Hepatocyte (in vitro differentiated cells): ENCODE measurements at regions not wholly inside any gene's neighbourhood (a gene's known extent, or its start where the extent isn't known, plus 50 kb on each side); places are given as distances from the start of the nearest gene placed in this dataset.

Experiments
- DNase-seq: peaks from one replicate; pipeline ENCODE4 v3.0.0-alpha.2; 2016; ENCODE audit warnings: low spot score
- H2AFZ ChIP-seq: fragments of 200-600 bp; sonication (generic); 2 replicates; pipeline ENCODE4 v1.6.0; 2016; ENCODE audit warnings: antibody characterized with exemption, mild to moderate bottlenecking
- H3K27ac ChIP-seq: fragments of 200-600 bp; sonication (generic); 2 replicates; pipeline ENCODE4 v1.5.1; 2016; ENCODE audit warnings: mild to moderate bottlenecking
- H3K27me3 ChIP-seq: fragments of 200-600 bp; sonication (generic); 2 replicates; pipeline ENCODE4 v1.6.1; 2016
- H3K36me3 ChIP-seq: fragments of 200-600 bp; sonication (generic); replicated peaks from 2 replicates; pipeline ENCODE4 v1.5.1; 2016; ENCODE audit warnings: low read depth; ENCODE audit not compliant: insufficient read depth
- H3K4me1 ChIP-seq: fragments of 200-600 bp; sonication (generic); 2 replicates; pipeline ENCODE4 v1.5.1; 2016; ENCODE audit warnings: mild to moderate bottlenecking, moderate library complexity; ENCODE audit not compliant: insufficient read depth
- H3K4me2 ChIP-seq: fragments of 200-600 bp; sonication (generic); 2 replicates; pipeline ENCODE4 v1.6.0; 2016
- H3K4me3 ChIP-seq: fragments of 200-600 bp; sonication (generic); 2 replicates; pipeline ENCODE4 v1.5.1; 2016; ENCODE audit warnings: mild to moderate bottlenecking
- H3K79me2 ChIP-seq: fragments of 200-600 bp; sonication (generic); 2 replicates; pipeline ENCODE4 v1.6.0; 2017; ENCODE audit warnings: mild to moderate bottlenecking
- H3K9me2 ChIP-seq: fragments of 200-600 bp; sonication (generic); replicated peaks from 2 replicates; pipeline ENCODE4 v1.6.0; 2017; ENCODE audit warnings: mild to moderate bottlenecking; ENCODE audit not compliant: insufficient read depth
- H3K9me3 ChIP-seq: fragments of 200-600 bp; sonication (generic); 2 replicates; pipeline ENCODE4 v1.5.1; 2016; ENCODE audit warnings: low read depth, mild to moderate bottlenecking
- H4K20me1 ChIP-seq: fragments of 200-600 bp; sonication (generic); 2 replicates; pipeline ENCODE4 v1.6.0; 2016; ENCODE audit warnings: mild to moderate bottlenecking; ENCODE audit not compliant: insufficient read depth, poor library complexity, severe bottlenecking
- EZH2 ChIP-seq: fragments of 200-600 bp; sonication (generic); IDR thresholded peaks from 2 replicates; pipeline ENCODE4 v1.6.1; 2016; ENCODE audit warnings: antibody characterized with exemption, mild to moderate bottlenecking, borderline replicate concordance
- EZH2phosphoT487 ChIP-seq: fragments of 200-600 bp; sonication (generic); IDR thresholded peaks from one replicate; pipeline ENCODE4 v1.6.1; 2018; ENCODE audit warnings: antibody characterized with exemption, mild to moderate bottlenecking, low read depth, moderate library complexity; ENCODE audit not compliant: unreplicated experiment, severe bottlenecking
- WGBS: methylation state at CpG from one replicate; pipeline ENCODE4 v1.1.6; 2016; ENCODE audit warnings: low lambda C conversion rate; ENCODE audit errors: missing lambda C conversion rate; 5-methylcytosine and 5-hydroxymethylcytosine counted together
- TF ChIP-seq, protein P1 (sequence below): fragments of 200-600 bp; sonication (generic); IDR thresholded peaks from 2 replicates; pipeline ENCODE4 v1.5.1; 2016; ENCODE audit warnings: antibody characterized with exemption, mild to moderate bottlenecking; ENCODE audit not compliant: poor library complexity

DNA sequence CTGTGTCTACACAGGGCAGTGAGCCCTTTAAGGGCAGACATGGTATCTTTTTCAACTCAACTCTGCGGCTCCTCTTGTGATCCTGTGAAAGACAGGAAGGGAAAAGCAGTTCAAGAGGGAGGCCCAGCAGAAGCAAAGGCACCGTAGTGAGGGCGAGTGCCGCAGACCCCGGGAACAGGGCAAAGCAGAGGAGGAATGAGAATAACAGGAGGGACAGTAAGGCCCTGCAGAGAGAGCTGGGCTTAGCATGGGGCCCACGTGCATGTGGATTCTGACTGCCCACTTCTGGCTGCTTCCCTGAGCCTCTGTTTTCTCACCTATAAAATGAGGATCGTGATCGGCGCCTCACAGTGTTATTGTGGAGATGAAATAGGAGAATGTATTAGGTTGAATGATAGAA is 409.3 kb downstream of the PTPRU start:
- Histone ChIP-seq H2AFZ (no peak overlapping the region), H3K27me3 (peaks cover 5% of the 10 kb centered on the region), H3K9me2 (no peaks in the 10 kb centered on the region), H3K4me2 (no peak overlapping the region), H3K4me3 (no peak overlapping the region), H3K36me3 (no peaks in the 10 kb centered on the region), H3K79me2 (no peaks in the 10 kb centered on the region), H3K9me3 (no peaks in the 10 kb centered on the region), H3K27ac (no peak overlapping the region), H3K4me1 (no peaks in the 10 kb centered on the region), H4K20me1 (no peaks in the 10 kb centered on the region)
- no peak for DNase-seq
- TF ChIP-seq, protein P1, sequence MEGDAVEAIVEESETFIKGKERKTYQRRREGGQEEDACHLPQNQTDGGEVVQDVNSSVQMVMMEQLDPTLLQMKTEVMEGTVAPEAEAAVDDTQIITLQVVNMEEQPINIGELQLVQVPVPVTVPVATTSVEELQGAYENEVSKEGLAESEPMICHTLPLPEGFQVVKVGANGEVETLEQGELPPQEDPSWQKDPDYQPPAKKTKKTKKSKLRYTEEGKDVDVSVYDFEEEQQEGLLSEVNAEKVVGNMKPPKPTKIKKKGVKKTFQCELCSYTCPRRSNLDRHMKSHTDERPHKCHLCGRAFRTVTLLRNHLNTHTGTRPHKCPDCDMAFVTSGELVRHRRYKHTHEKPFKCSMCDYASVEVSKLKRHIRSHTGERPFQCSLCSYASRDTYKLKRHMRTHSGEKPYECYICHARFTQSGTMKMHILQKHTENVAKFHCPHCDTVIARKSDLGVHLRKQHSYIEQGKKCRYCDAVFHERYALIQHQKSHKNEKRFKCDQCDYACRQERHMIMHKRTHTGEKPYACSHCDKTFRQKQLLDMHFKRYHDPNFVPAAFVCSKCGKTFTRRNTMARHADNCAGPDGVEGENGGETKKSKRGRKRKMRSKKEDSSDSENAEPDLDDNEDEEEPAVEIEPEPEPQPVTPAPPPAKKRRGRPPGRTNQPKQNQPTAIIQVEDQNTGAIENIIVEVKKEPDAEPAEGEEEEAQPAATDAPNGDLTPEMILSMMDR: no peak
- no peak for TF ChIP-seq EZH2
- WGBS: 73% methylated on average over 9 of the region's 9 CpGs

DNA sequence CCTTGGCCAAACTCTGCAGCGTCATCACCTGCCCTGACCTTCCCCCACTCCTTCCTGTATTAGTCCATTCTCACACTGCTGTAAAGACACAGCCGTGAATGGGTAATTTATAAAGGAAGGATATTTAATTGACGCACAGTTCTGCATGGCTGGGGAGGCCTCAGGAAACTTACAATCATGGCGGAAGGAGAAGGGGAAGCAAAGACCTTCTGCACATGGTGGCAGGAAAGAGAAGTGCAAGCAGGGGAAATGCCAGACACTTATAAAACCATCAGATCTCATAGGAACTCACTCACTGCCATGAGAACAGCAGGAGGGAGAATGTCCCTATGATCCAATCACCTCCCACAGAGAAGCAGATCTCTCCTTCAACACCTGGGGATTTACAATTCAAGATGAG is 408.5 kb downstream of the PTPRU start:
- no peaks in the 10 kb centered on the region for H3K9me3 ChIP-seq
- H3K4me1 ChIP-seq: no peaks in the 10 kb centered on the region
- H3K4me2 ChIP-seq: no peak overlapping the region
- no peak overlapping the region for H3K4me3 ChIP-seq
- TF ChIP-seq EZH2: no peak
- no peaks in the 10 kb centered on the region for H3K36me3 ChIP-seq
- H3K79me2 ChIP-seq: no peaks in the 10 kb centered on the region
- WGBS: 82% methylated on average over 4 of the region's 4 CpGs
- no peak overlapping the region for H2AFZ ChIP-seq
- H3K27ac ChIP-seq: no peak overlapping the region
- H3K9me2 ChIP-seq: no peaks in the 10 kb centered on the region
- H3K27me3 ChIP-seq: peaks cover 5% of the 10 kb centered on the region
- no peak for DNase-seq
- H4K20me1 ChIP-seq: no peaks in the 10 kb centered on the region

DNA sequence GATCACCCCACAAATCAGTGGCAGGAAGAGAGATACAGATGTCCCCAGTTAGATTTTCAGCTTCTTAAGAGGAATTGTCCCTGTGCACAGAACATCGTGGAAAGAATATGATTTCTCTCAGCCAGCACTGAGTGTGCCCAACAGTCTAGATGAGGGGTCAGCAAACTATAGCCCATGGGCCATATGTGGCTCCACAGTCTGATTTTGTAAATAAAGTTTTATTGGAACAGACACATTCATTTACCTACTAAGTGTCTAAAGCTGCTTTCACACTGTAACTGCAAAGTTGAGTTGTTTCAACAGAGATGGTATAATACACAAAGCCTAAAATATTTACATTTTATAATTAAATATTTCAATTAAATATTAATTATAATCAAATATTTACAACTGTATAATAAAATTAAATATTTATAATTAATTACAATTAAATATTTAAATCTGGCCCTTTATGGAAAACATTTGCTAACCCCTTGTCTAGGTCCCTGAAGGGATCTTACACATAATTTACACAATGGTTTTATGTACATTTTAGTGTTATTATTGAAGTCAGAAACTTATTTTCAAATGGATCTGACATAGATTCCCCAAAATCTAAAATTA is 407.6 kb downstream of the PTPRU start:
- H3K4me3 ChIP-seq: no peak overlapping the region
- H3K9me3 ChIP-seq: no peaks in the 10 kb centered on the region
- H3K27ac ChIP-seq: no peak overlapping the region
- H3K9me2 ChIP-seq: no peaks in the 10 kb centered on the region
- TF ChIP-seq, protein P1: no peak
- no peak for TF ChIP-seq EZH2
- no peak for TF ChIP-seq EZH2phosphoT487
- H3K27me3 ChIP-seq: peaks cover 5% of the 10 kb centered on the region
- no peaks in the 10 kb centered on the region for H3K79me2 ChIP-seq
- H2AFZ ChIP-seq: no peak overlapping the region
- H3K36me3 ChIP-seq: no peaks in the 10 kb centered on the region
- no peak overlapping the region for H3K4me2 ChIP-seq
- DNase-seq: no peak
- no peaks in the 10 kb centered on the region for H3K4me1 ChIP-seq
- H4K20me1 ChIP-seq: no peaks in the 10 kb centered on the region
- 100% methylated on average over 1 of the region's 1 CpG for WGBS

DNA sequence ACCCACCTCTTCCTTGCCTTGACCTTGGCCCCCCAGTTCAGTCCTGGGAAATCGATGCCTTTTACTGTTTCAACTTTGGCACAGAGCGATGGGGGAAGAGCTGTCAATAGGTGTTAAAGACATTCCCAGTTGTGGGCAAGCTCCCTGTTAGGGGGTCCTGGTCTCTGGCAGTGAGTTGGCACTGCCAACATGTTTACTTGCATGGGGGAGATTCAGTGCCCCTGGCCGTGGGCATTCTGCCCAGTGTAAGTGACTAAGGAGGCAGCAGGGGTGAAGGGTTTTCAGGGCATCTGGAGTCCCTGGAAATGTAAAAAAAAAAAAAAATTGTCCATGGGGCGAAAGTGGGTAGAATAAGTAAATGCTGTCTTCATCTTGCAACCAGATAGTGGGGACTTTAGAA is 407.0 kb downstream of the PTPRU start:
- no peaks in the 10 kb centered on the region for H3K36me3 ChIP-seq
- H3K4me3 ChIP-seq: no peak overlapping the region
- H3K9me3 ChIP-seq: no peaks in the 10 kb centered on the region
- H3K9me2 ChIP-seq: no peaks in the 10 kb centered on the region
- H3K27ac ChIP-seq: no peak overlapping the region
- H3K4me2 ChIP-seq: no peak overlapping the region
- H3K79me2 ChIP-seq: no peaks in the 10 kb centered on the region
- 82% methylated on average over 4 of the region's 4 CpGs for WGBS
- no peak for DNase-seq
- no peaks in the 10 kb centered on the region for H4K20me1 ChIP-seq
- H2AFZ ChIP-seq: no peak overlapping the region
- H3K27me3 ChIP-seq: peaks cover 5% of the 10 kb centered on the region
- H3K4me1 ChIP-seq: no peaks in the 10 kb centered on the region
- no peak for TF ChIP-seq EZH2phosphoT487
- TF ChIP-seq EZH2: no peak
- TF ChIP-seq, protein P1: no peak
